Inferior parietal cortex (tissue), 1 donor: ENCODE measurements at regions not wholly inside any gene's neighbourhood (a gene's known extent, or its start where the extent isn't known, plus 50 kb on each side); places are given as distances from the start of the nearest gene placed in this dataset.
"Not testable (repeated sequence)": the region's sequence is repeated elsewhere in the genome, so short reads cannot be mapped to it uniquely, and the experiment has no call there.

ENCODE experiments used
- DNase-seq: peaks from one replicate; pipeline ENCODE4 v3.0.0-alpha.2; 2016; ENCODE audit errors: extremely low spot score

DNA sequence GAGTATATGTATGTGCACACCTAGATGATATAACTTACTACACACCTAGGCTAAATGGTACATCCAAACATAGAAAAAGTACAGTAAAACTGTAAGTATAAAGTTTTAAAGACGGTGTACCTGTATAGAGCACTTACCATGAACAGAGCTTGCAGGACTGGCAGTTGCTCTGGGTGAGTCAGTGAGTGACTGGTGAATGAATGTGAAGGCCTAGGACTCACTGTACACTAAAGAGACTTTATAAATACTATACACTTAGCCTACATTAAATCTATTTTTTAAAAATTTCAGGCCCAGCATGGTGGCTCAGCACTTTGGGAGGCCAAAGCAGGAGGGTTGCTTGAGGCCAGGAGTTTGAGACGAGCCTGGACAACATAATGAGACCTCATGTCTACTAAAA lies 195.3 kb downstream of the FZD1 start:
- DNase-seq: no peak

DNA sequence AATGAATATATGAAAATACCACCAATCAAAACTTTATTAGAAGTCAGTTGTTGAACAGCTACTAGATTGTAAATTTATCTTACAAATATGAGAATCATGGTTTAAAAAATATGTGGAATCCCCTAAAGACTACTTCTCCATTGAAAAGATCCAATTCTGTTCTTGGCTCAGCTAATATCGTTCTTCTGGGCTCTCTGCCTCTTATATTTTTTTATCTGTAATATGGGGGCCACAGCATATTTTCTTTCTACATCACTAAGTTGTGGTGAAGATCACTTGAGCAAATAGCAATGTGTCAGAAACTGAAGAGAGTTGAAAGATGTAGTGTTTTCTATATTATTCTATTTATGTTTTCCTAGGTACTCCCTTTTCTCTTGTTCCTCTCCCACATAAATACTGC lies 198.1 kb downstream of the FZD1 start:
- DNase-seq: no peak

DNA sequence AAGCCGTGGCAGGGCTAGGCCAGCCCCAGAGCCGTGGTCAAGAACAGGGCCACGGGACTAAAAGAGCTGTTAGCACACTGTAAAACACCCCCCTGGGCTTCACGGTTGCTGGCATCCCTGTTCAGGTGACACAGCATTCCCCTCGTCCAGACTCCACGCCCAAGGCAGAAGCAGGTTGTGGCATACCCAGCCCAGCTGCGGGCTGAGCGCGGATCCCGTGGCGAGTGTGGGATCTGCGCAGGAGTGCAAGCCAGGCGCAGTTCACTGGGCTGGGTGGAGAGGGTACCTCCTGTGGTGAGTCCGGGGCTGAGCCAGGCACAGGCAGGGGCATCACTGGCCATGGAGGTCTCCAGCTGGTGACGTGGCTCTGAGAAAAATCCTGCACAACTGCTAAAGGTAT lies 199.1 kb downstream of the FZD1 start:
- DNase-seq: no peak

DNA sequence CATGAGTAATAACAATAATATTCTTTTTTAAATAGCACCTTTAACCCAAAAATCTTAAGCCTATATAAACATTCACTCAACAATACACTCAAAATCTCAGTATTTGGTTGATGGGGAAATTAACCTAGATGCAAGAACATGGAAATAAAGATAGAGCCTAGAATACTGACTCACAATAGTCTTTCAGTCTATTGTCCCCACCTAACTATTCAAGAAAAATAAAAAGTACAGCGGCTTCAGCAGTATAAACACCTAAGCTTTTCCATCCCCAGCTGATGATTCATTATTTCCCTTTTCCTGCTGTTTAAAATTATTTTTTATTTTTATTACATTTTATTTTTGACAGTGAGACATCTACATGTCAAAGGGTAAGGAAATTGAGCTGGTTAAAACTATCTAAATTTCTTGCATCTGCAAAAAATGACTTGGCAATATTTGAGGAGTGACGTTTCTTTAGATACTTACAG lies 201.4 kb downstream of the FZD1 start:
- no peak for DNase-seq

DNA sequence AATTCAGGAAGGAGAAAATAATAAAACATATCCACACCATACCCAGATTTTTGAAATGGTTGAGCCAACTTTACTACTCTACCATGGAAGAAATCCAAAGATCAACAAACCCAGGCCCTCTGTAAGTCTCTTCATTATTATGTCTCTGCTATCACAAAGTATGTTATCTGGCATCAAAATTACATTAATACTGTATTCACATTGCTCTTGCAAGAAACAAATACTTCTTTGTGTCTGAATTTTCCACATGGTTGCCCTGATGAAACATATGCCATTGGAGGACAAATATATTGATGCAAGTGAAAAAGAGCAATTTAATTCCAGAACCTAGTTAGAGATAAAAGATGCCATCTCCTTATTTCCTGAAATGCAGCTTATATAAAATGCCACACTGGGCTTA lies 204.0 kb downstream of the FZD1 start:
- no peak for DNase-seq

DNA sequence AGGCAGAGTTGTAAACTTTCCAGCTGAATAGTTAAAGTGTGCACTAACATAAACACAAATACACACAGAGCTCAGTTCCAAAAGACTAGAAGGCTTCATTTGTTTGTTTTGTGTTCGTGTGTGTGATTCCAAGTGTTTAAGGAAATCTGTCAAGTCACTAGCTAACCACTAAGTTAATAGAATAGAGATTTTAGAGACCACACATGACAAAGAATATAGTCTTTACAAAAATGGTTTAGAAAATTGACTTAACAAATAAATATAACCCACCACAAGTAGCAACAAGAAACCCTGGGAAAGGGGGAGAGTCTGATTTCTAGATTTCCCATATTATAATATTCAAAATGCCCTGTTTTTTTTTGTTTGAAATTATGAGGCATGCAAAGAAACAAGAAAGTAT lies 209.4 kb downstream of the FZD1 start:
- DNase-seq: no peak

DNA sequence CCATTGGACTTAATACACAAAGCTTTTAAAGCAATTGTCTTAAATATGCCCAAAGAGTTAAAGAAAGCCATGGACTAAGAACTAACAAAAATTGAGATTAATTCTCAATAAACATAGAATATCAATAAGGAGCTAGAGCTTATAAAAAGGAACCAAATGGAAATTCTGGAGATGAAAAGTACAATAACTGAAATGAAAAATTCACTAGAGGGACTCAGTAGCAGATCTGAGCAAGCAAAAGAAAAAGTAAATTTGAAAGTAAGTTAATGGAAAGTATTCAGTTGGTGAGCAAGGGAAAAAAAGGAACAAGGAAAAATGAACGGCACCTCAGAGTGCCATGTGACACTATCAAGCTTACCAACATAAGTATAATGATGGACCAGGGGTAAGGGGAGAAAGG lies 209.8 kb downstream of the FZD1 start:
- no peak for DNase-seq

DNA sequence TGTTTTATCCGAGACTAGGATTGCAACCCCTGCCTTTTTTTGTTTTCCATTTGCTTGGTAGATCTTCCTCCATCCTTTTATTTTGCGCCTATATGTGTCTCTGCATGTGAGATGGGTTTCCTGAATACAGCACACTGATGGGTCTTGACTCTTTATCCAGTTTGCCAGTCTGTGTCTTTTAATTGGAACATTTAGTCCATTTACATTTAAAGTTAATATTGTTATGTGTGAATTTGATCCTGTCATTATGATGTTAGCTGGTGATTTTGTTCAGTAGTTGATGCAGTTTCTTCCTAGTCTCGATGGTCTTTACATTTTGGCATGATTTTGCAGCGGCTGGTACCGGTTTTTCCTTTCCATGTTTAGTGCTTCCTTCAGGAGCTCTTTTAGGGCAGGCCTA lies 216.2 kb downstream of the FZD1 start:
- DNase-seq: not testable (repeated sequence)

DNA sequence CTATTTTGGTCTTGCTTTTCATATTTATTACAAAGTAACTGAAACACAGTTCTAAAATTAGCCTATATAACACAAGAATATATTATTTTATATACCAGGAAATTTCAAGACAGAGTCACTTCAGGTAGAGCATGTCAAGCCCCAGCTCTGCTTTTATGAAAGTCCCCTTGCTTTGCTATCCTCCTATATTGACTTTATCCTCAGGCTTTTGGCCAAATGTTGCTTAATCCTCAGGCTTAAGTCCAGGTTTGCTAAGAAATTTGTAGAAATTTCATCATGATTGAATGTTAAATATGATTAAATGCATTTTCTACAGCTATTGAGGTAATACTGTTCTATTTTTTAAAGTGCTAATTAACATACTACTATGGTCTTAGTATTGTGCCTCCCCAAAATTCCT lies 227.6 kb downstream of the FZD1 start:
- no peak for DNase-seq

DNA sequence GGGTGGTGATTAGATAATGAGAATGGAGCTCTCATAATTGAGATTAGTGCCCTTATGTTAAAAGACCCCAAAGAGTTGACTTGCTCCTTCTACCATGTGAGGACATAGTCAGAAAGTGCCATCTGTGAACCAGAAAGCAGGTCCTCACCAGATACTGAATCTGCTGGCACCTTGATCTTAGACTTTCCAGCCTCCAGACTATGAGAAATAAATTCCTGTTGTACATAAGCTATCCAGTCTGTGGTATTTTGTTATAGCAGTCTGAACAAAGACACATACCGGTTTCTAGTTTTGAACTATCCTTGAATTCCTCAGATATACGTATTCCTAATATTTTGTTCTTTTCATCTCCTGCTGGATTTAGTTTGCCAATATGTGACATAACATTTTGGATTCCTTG lies 228.1 kb downstream of the FZD1 start:
- no peak for DNase-seq

DNA sequence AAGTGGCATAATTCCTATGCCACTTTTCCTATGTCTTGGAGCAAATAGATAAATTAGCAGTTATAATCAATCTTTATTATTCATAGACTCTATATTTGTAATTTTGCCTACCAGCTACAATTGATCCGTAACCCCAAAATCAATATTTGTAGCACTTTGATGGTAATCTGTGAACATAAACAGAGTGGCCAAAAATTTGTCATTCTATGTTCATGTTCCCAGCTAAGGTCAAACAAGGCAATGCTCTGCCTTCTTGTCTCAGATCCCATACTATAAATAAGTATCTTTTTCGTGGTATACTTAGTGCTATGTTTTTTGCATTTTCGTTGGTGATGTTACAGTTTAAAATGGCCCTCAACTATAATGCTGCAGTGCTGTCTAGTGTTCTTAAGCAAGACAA lies 228.5 kb downstream of the FZD1 start:
- no peak for DNase-seq

DNA sequence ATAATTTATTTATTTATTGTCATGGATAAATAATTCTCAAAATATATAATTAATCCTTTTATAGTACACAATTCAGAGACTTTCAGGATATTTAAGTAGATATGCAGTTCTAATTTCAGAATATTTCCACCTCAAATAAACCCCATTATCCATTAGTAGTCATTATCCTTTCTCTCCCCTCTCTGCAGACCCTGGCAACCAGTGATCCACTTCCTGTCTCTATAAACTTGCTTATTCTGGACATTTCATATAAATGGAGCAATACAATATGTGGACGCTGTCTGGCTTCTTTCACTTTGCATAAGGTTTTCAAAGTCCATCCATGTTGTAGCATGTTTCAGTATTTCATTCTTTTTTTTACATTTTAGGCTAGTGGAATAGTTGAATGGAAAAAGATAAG lies 230.2 kb downstream of the FZD1 start:
- no peak for DNase-seq

DNA sequence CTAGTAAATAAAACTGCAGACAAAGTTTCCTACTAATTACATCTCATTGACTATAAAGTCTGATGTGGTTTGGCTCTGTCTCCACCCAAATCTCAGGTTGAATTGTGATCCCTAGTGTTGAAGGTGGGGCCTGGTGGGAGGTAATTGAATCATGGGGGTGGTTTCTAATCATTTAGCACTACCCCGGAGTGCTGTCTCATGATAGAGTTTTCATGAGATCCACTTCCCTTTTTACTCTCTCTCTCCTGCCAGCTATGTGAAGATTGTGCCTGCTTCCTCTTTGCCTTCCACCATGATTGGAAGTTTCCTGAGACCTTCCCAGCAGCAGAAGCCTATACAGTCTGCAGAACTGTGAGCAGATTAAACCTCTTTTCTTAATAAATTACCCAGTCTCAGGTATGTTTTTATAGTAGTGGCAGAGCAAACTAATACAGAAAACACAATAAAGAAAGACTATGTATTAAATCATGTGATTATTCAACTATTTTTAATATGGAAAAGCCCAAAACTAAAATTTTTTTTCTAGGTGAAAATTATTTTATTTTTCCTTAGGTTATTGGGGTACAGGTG lies 232.1 kb downstream of the FZD1 start:
- no peak for DNase-seq

DNA sequence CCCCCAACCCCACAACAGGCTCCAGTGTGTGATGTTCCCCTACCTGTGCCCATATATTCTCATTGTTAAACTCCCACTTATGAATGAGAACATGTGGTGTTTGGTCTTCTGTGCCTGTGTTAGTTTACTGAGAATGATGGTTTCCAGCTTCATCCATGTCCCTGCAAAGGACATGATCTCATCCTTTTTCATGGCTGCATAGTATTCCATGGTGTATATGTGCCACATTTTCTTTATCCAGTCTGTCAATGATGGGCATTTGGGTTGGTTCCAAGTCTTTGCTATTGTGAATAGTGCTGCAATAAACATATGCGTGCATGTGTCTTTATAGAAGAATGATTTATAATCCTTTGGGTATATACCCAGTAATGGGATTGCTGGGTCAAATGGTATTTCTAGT lies 233.0 kb downstream of the FZD1 start:
- not testable (repeated sequence) for DNase-seq

DNA sequence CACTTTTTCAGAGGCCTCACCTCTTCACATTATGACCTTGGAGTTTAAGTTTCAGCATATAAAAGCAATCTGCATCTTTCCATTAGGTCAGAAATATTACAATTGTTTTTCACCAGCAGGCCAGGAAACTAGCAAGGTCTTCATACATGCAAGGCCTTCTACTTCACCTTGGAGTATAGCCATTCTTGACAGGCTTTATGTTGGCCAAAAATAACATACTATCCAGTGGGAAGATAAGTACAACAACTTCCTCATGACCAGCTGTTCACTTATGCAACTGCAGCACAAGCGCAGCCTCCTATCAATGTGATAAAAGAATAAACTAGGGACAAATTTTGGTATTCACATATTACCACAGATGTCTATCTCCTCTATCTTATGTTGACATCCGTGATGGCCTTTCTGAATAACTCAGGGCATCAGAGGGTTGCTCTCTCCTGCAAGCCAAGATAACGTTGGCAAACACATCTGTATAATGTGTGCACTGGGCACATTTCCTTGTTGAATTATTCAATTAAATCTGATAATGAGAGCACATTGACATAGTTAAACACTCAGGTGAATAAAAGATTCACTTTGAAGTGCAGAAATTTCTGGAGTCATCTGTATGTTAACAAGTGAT lies 239.8 kb downstream of the FZD1 start:
- DNase-seq: no peak

DNA sequence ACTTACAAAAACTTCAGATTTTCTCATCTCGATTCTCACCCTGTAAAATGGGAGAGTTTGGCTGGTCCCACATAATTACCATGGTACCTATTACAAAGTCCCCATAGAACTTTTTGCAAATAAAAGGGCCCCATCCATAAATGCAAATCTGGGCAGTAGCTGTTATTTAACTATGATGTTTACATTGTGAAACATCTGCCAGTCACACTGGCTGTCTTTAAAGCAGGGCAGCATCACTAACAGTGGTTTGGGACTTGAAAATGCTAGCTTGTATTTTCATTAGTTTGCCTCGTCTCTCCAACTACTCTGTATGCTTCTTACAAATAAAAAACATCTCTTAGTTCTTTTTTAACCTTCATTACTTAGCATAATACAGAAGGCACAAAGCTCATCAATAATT lies 240.7 kb downstream of the FZD1 start:
- DNase-seq: no peak

DNA sequence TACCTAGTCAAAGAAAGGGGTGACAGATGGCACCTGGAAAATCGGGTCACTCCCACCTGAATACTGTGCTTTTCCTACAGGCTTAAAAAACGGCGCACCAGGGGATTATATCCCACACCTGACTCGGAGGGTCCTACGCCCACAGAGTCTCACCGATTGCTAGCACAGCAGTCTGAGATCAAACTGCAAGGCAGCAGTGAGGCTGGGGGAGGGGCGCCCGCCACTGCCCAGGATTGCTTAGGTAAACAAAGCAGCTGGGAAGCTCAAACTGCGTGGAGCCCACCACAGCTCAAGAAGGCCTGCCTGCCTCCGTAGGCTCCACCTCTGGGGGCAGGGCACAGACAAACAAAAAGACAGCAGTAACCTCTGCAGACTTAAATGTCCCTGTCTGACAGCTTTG lies 242.7 kb downstream of the FZD1 start:
- not testable (repeated sequence) for DNase-seq

DNA sequence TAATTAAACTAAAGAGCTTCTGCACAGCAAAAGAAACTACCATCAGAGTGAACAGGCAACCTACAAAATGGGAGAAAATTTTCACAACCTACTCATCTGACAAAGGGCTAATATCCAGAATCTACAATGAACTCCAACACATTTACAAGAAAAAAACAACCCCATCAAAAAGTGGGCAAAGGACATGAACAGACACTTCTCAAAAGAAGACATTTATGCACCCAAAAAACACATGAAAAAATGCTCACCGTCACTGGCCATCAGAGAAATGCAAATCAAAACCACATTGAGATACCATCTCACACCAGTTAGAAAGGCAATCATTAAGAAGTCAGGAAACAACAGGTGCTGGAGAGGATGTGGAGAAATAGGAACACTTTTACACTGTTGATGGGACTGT lies 247.6 kb downstream of the FZD1 start:
- not testable (repeated sequence) for DNase-seq

DNA sequence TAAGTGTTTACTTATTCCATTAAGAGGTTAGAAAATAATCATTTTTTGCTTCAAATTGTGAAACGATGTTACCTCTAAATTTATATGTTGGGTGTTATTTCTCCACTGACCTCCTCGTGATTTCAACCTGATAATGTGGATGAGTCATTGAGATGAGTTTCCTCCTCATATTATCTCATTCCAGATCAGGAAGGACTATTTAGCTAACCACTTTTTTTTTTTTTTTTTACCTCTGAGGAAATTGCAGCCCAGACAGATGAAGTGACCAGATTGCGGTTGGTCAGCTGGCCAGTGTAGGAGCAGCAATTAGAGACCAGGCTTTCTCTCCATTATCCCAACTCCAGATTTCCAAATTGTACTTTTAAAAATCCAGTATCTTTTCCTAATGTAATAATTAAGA lies 248.7 kb downstream of the FZD1 start:
- no peak for DNase-seq

DNA sequence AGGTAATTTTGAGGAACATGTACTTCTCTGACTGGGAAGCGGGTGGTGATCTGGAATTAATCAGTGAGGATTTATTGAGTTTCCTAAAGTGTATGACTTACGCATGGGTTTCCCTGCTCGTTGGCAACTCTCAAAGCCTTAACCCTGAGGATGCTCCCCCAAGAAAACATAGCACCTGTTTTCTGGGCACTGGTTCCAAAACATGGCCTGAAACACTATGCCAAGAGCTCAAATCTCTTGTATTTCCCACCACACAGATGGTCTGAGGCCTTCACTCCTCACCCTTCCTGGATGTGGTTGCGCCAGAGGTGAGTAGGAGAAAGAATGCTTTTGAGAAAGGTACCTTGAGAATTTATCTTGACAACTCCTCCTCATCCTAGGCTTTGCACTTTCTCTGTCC lies 250.4 kb downstream of the FZD1 start:
- no peak for DNase-seq

DNA sequence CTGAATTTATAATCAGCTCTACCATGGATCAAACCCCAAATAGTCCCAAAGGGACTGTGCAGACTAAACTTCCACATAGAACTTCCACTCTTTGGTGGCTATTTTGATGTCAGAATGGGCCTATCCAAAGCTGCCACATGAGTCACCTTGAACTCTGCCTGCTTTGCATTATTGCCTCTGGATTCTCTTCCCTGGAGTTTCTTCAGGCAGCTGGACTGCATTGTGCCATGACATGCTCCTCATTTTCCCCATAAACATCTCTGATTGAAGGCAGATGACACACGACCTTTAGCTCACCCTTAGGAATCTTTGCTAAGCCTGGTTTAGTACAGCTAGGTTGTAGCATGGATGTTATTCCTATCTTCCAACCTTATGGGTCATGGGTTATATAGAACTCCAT lies 251.7 kb downstream of the FZD1 start:
- DNase-seq: no peak

DNA sequence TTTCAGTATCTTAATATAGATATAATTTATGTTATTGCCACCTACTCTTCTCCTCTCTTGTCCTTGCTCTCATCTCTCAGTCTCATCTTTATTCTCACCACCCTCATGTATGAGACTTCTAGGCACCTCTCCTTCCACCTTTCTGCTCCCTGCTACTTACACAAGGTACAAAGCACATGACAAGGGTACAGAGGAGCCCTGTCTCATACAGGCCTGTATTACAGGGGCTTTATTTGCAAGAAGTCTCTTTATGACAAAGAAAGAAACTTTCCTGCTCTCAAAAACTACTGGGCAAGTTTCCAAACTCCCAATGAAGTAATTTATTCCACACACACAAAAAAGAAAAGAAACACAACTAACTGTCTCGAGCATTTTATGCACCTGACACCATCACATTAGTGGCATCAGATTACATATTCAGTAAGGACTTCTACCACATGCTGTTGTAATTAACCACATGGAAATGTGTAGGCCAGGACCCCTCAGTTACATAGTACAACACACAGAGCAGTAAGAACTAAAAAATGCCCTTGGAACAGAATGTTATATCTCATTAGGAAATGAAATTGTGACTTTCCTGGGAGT lies 253.1 kb downstream of the FZD1 start:
- DNase-seq: no peak

DNA sequence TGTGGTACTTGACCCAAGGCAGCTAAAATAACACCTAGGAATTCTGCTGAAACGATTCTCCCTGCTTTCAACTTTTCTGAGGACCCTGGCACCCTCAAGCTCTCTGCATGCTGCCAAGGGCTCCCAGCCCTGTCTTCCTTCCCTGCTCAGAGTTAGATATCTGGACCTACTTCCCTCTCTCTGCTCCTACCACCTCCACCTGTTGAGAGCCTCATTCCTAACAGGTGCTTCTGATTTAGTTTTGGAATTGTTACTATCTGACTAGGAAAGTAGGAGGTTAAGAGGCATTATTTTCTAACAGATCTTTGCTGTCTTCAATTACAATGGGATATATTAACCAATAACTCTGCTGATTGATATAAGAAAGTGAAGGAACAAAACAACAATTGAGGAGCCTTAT lies 253.8 kb downstream of the FZD1 start:
- no peak for DNase-seq
